B cell (primary cell): ENCODE measurements at regions not wholly inside any gene's neighbourhood (a gene's known extent, or its start where the extent isn't known, plus 50 kb on each side); places are given as distances from the start of the nearest gene placed in this dataset.

ENCODE experiments used
- ATAC-seq: fragments of 200-7000 bp; cut with Tn5 transposase; one replicate; pipeline ENCODE4 v1.10.0; 2021; ENCODE audit warnings: low read depth, mild to moderate bottlenecking, moderate number of reproducible peaks, moderate library complexity
- CTCF ChIA-PET: fragments of 350-600 bp; sonication (Branson Sonifier 250); formaldehyde crosslinking; loops from one replicate; lab custom pipeline; 2021; ENCODE audit warnings: antibody characterized with exemption, inconsistent platforms; lab: Charles Lee
- POLR2A ChIA-PET: fragments of 350-600 bp; sonication (Branson Sonifier 250); formaldehyde crosslinking; loops from one replicate; lab custom pipeline; 2021; ENCODE audit warnings: antibody characterized with exemption; lab: Charles Lee
- DNase-seq: peaks from one replicate; pipeline ENCODE4 v3.0.0; 2013
- H2AFZ ChIP-seq: 2 replicates; pipeline ENCODE4 v1.6.1; 2012; ENCODE audit warnings: mild to moderate bottlenecking, low read depth, low read length; ENCODE audit not compliant: insufficient read depth, poor library complexity, severe bottlenecking
- H3K27ac ChIP-seq, 2 donors: 1 replicate in 1 of 2; 2 replicates in 1 of 2; pipeline ENCODE4 v1.5.1; 2012 to 2013; ENCODE audit warnings: low read length in 2 of 2, mild to moderate bottlenecking in 2 of 2, moderate library complexity in 1 of 2
- H3K27me3 ChIP-seq, 4 experiments: fragments of 200-600 bp in 1 of 4; sonication (generic) in 1 of 4; replicated peaks in 1 of 4; 1 replicate in 2 of 4; 2 replicates in 2 of 4; pipeline versions ENCODE4 v1.6.1 to v1.7.0; 2013 to 2016; ENCODE audit warnings: low read length in 3 of 4, mild to moderate bottlenecking in 2 of 4, mixed read lengths in 1 of 4, moderate library complexity in 1 of 4; ENCODE audit not compliant: insufficient read depth in 4 of 4, control insufficient read depth in 3 of 4; ENCODE audit errors: control extremely low read depth in 1 of 4
- H3K36me3 ChIP-seq, 2 experiments: replicated peaks in 1 of 2; 1 replicate in 1 of 2; 2 replicates in 1 of 2; pipeline versions ENCODE4 v1.6.1 to v1.7.1; 2013; ENCODE audit warnings: low read length in 1 of 2; ENCODE audit not compliant: insufficient read depth in 2 of 2, control insufficient read depth in 1 of 2; ENCODE audit errors: control extremely low read depth in 1 of 2, extremely low read depth in 1 of 2
- H3K4me1 ChIP-seq, 2 donors: fragments of 200-600 bp in 1 of 2; sonication (generic) in 1 of 2; 1 replicate in 1 of 2; 2 replicates in 1 of 2; pipeline versions ENCODE4 v1.5.1 to v1.6.1; 2013 to 2017; ENCODE audit warnings: low read length in 2 of 2; ENCODE audit not compliant: control insufficient read depth in 2 of 2, insufficient read depth in 2 of 2
- H3K4me2 ChIP-seq: replicated peaks from 2 replicates; pipeline ENCODE3; 2012; ENCODE audit warnings: mild to moderate bottlenecking, low read depth, low read length; ENCODE audit not compliant: poor library complexity, severe bottlenecking
- H3K4me3 ChIP-seq, 5 experiments: fragments of 200-600 bp in 1 of 5; sonication (generic) in 1 of 5; 1 replicate in 3 of 5; 2 replicates in 2 of 5; pipeline versions ENCODE4 v1.5.1 to v1.7.0; 2011 to 2016; ENCODE audit warnings: low read length in 4 of 5, mild to moderate bottlenecking in 4 of 5, low read depth in 2 of 5, control low read depth in 1 of 5, moderate library complexity in 1 of 5; ENCODE audit not compliant: insufficient read depth in 1 of 5; ENCODE audit errors: control extremely low read depth in 1 of 5, extremely low read depth in 1 of 5
- H3K79me2 ChIP-seq: fragments of 200-600 bp; sonication (generic); one replicate; pipeline ENCODE4 v1.6.0; 2016; ENCODE audit warnings: low read length; ENCODE audit not compliant: control insufficient read depth, insufficient read depth
- H3K9ac ChIP-seq: fragments of 200-600 bp; sonication (generic); 2 replicates; pipeline ENCODE4 v1.6.1; 2017; ENCODE audit warnings: mild to moderate bottlenecking, low read length, moderate library complexity
- H3K9me3 ChIP-seq, 3 donors: one replicate each; pipeline versions ENCODE4 v1.6.1 to v1.7.1; 2013; ENCODE audit warnings: low read length in 2 of 3; ENCODE audit not compliant: control insufficient read depth in 2 of 3, insufficient read depth in 1 of 3; ENCODE audit errors: control extremely low read depth in 1 of 3
- H4K20me1 ChIP-seq: 2 replicates; pipeline ENCODE4 v1.6.0; 2012; ENCODE audit warnings: mild to moderate bottlenecking, low read length; ENCODE audit not compliant: insufficient read depth, control insufficient read depth, poor library complexity, severe bottlenecking
- H3K27ac Mint-ChIP-seq: one replicate; pipeline ENCODE4 v1.8.0; 2021; ENCODE audit warnings: mixed read lengths
- H3K27me3 Mint-ChIP-seq: one replicate; pipeline ENCODE4 v1.8.0; 2021; ENCODE audit warnings: mixed read lengths
- H3K4me1 Mint-ChIP-seq: one replicate; pipeline ENCODE4 v1.8.0; 2021; ENCODE audit warnings: mixed read lengths
- H3K4me3 Mint-ChIP-seq: one replicate; pipeline ENCODE4 v1.8.0; 2021; ENCODE audit warnings: mixed read lengths
- H3K9me3 Mint-ChIP-seq: one replicate; pipeline ENCODE4 v1.8.0; 2022; ENCODE audit warnings: mixed read lengths; ENCODE audit not compliant: insufficient read depth
- EZH2 ChIP-seq: IDR thresholded peaks from 2 replicates; pipeline ENCODE4 v1.6.1; 2012; ENCODE audit warnings: borderline replicate concordance, low read depth, mild to moderate bottlenecking, moderate library complexity, low read length; ENCODE audit not compliant: insufficient read depth, poor library complexity, severe bottlenecking
- WGBS: methylation state at CpG from one replicate; pipeline ENCODE4 v1.1.5; 2013; ENCODE audit warnings: missing lambda C conversion rate; ENCODE audit not compliant: insufficient coverage; 5-methylcytosine and 5-hydroxymethylcytosine counted together
- intact Hi-C: fragments of 100-400 bp; cut with micrococcal nuclease; formaldehyde crosslinking; loops from one replicate; pipeline ENCODE4 v1.10.0; 2022
- TF ChIP-seq, protein P1 (sequence below): fragments of 200-600 bp; IDR thresholded peaks from one replicate; pipeline ENCODE4 v1.8.0; 2022; ENCODE audit warnings: antibody characterized with exemption, mild to moderate bottlenecking

DNA sequence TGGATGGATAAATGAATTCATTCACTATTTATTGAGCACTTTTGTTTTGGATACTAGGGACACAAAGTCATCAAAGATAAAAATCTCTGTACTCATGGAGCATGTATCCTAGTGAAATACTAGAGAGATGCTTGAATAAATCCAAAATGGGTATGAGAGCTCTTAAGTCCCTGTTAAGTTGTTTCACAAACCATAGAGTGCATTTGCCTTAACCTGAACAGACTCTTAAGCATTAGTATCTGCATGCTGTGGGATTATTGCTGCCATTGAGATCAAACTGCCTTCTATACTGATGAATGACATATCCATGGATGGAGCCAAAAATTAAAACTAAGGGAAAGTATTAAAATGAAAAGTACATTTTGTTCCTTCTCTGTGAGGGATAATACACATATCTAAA lies 206.5 kb upstream of the KRR1 start:
- no peaks in the 10 kb centered on the region for H3K4me1 ChIP-seq
- H3K4me3 ChIP-seq, result no peak overlapping the region
- intact Hi-C loops, result no loop called here
- H3K27me3 ChIP-seq, result no peaks in the 10 kb centered on the region
- Mint-ChIP-seq H3K9me3 (no peaks in the 10 kb centered on the region), H3K27ac (no peak overlapping the region), H3K4me1 (no peaks in the 10 kb centered on the region), H3K4me3 (no peak overlapping the region), H3K27me3 (peaks cover 10% of the 10 kb centered on the region)
- no peak overlapping the region for H2AFZ ChIP-seq
- DNase-seq (no peak), ATAC-seq (no peak)
- H3K36me3 ChIP-seq, result no peaks in the 10 kb centered on the region
- no peaks in the 10 kb centered on the region for H3K9me3 ChIP-seq
- no peaks in the 10 kb centered on the region for H4K20me1 ChIP-seq
- ChIA-PET CTCF (no interaction called here), POLR2A (no interaction called here)
- TF ChIP-seq EZH2, result no peak
- TF ChIP-seq, protein P1, sequence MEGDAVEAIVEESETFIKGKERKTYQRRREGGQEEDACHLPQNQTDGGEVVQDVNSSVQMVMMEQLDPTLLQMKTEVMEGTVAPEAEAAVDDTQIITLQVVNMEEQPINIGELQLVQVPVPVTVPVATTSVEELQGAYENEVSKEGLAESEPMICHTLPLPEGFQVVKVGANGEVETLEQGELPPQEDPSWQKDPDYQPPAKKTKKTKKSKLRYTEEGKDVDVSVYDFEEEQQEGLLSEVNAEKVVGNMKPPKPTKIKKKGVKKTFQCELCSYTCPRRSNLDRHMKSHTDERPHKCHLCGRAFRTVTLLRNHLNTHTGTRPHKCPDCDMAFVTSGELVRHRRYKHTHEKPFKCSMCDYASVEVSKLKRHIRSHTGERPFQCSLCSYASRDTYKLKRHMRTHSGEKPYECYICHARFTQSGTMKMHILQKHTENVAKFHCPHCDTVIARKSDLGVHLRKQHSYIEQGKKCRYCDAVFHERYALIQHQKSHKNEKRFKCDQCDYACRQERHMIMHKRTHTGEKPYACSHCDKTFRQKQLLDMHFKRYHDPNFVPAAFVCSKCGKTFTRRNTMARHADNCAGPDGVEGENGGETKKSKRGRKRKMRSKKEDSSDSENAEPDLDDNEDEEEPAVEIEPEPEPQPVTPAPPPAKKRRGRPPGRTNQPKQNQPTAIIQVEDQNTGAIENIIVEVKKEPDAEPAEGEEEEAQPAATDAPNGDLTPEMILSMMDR, result no peak
- H3K79me2 ChIP-seq, result no peaks in the 10 kb centered on the region
- no peak overlapping the region for H3K27ac ChIP-seq
- no peak overlapping the region for H3K9ac ChIP-seq
- H3K4me2 ChIP-seq, result no peak overlapping the region

DNA sequence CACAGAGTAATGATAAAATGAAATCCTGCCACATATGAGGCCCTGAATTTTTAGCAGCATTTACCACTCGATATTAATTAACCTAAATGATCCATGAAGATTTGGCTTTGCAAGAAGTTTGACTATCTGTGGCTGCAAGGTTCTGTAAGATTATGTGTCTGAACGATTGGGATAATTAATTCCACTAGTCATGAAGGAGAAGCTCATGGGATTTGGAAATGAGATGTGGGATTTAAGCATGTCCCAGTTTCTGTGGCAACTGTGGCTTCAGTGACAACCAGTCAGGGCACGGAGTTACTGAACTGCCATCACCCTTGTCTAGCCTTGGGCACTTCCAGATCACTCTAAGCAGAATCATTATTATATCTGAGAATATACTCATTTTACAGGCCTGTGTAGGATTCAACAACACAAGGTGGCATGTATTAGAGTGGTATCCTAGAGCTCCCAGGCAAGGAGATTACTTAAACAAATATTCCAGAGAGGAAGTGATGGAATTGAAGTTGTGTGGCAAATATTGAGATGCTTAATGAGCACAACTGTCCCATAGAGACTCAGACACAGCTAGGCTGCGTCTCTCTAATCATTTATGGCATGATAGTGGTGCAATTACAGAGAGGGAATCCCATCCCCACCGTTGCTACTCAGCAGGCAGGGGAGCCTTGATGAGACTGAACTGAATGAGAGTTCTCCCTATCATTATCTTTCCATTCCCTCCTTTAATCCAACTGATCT lies 205.0 kb upstream of the KRR1 start:
- Mint-ChIP-seq H3K9me3 (no peaks in the 10 kb centered on the region), H3K27me3 (peaks cover 10% of the 10 kb centered on the region), H3K4me3 (no peak overlapping the region), H3K4me1 (no peaks in the 10 kb centered on the region), H3K27ac (no peak overlapping the region)
- no peak overlapping the region for H3K27ac ChIP-seq
- H3K4me2 ChIP-seq, result no peak overlapping the region
- no peak overlapping the region for H2AFZ ChIP-seq
- H4K20me1 ChIP-seq, result no peaks in the 10 kb centered on the region
- H3K9me3 ChIP-seq, result no peaks in the 10 kb centered on the region
- H3K36me3 ChIP-seq, result no peaks in the 10 kb centered on the region
- no peak overlapping the region for H3K9ac ChIP-seq
- no peak overlapping the region for H3K4me3 ChIP-seq
- WGBS, result 73% methylated on average over 2 of the region's 5 CpGs
- intact Hi-C loops, result no loop called here
- H3K4me1 ChIP-seq, result no peaks in the 10 kb centered on the region
- H3K27me3 ChIP-seq, result no peaks in the 10 kb centered on the region
- ATAC-seq, result no peak
- H3K79me2 ChIP-seq, result no peaks in the 10 kb centered on the region
- CTCF ChIA-PET, result interaction anchor here (1.0 kb wide), 1 partner anchor 315 kb away, joined by 3 read pairs; the partner anchor contains the start of gene PHLDA1
- POLR2A ChIA-PET, result no interaction called here
- no peak for DNase-seq
- TF ChIP-seq EZH2, result no peak
- TF ChIP-seq, protein P1, result no peak
